Activated T-cell treated with anti-CD3 and anti-CD28 coated beads, Interleukin-2, amount 50 U/mL, for 48 hours (primary cell): ENCODE measurements at regions not wholly inside any gene's neighbourhood (a gene's known extent, or its start where the extent isn't known, plus 50 kb on each side); places are given as distances from the start of the nearest gene placed in this dataset.
"Not testable (repeated sequence)": the region's sequence is repeated elsewhere in the genome, so short reads cannot be mapped to it uniquely, and the experiment has no call there.

Experiments
- DNase-seq, 2 experiments: peaks; one replicate each; pipeline ENCODE4 v3.0.0-alpha.2; 2020

GRCh38 chr15:77838595-77838994 is 205.9 kb upstream of the LINGO1 start:
- no peak for DNase-seq

- no peak for DNase-seq
These were observed 205.3 kb upstream of the LINGO1 start for GRCh38 chr15:77838061-77838460.

- no peak for DNase-seq
These were observed 204.9 kb upstream of the LINGO1 start for GRCh38 chr15:77837649-77838025.

- no peak for DNase-seq
These were observed 204.4 kb upstream of the LINGO1 start for GRCh38 chr15:77836906-77837648.

GRCh38 chr15:77836121-77836692 is 203.5 kb upstream of the LINGO1 start:
- no peak for DNase-seq

GRCh38 chr15:77834276-77834990 is 201.7 kb upstream of the LINGO1 start:
- DNase-seq: no peak

GRCh38 chr15:77832874-77833273 is 200.2 kb upstream of the LINGO1 start:
- DNase-seq: no peak

GRCh38 chr15:77831986-77832385 is 199.3 kb upstream of the LINGO1 start:
- no peak for DNase-seq

- no peak for DNase-seq
These were observed 197.3 kb upstream of the LINGO1 start for GRCh38 chr15:77830051-77830468.

- DNase-seq: not testable (repeated sequence)
These were observed 196.6 kb upstream of the LINGO1 start for GRCh38 chr15:77829331-77829730.

GRCh38 chr15:77827860-77828259 is 195.1 kb upstream of the LINGO1 start:
- no peak for DNase-seq

GRCh38 chr15:77826006-77826695 is 193.4 kb upstream of the LINGO1 start:
- DNase-seq: no peak

GRCh38 chr15:77825546-77825945 is 192.8 kb upstream of the LINGO1 start:
- DNase-seq: no peak

- no peak for DNase-seq
These were observed 192.5 kb upstream of the LINGO1 start for GRCh38 chr15:77825252-77825542.

- no peak for DNase-seq
These were observed 191.9 kb upstream of the LINGO1 start for GRCh38 chr15:77824361-77825251.

GRCh38 chr15:77823736-77824135 is 191.0 kb upstream of the LINGO1 start:
- no peak for DNase-seq

GRCh38 chr15:77822631-77823230 is 190.0 kb upstream of the LINGO1 start:
- DNase-seq: no peak

GRCh38 chr15:77821959-77822256 is 189.2 kb upstream of the LINGO1 start:
- no peak for DNase-seq

GRCh38 chr15:77821188-77821958 is 188.7 kb upstream of the LINGO1 start:
- DNase-seq: peak; percentile 65 to 71

- peak; percentile 32 to 35 for DNase-seq
These were observed 187.4 kb upstream of the LINGO1 start for GRCh38 chr15:77819851-77820728.
